Activated CD4-positive, alpha-beta T cell treated with anti-CD3 and anti-CD28 coated beads, Interleukin-2, amount 10 ng/mL, durations not matched to agents 24 days and 14 days (primary cell): ENCODE measurements at regions not wholly inside any gene's neighbourhood (a gene's known extent, or its start where the extent isn't known, plus 50 kb on each side); places are given as distances from the start of the nearest gene placed in this dataset.
A peak's percentile ranks its signal among the peaks of the same experiment; 100 is the strongest.

ENCODE experiments used
- DNase-seq: peaks from one replicate; pipeline ENCODE4 v3.0.0; 2022
- H3K27ac Mint-ChIP-seq: one replicate; pipeline ENCODE4 v1.8.0; 2022; ENCODE audit warnings: mild to moderate bottlenecking, mixed read lengths
- H3K27me3 Mint-ChIP-seq: one replicate; pipeline ENCODE4 v1.8.0; 2022; ENCODE audit warnings: mixed read lengths
- H3K36me3 Mint-ChIP-seq: one replicate; pipeline ENCODE4 v1.8.0; 2022; ENCODE audit warnings: low read depth, mild to moderate bottlenecking, mixed read lengths
- H3K4me1 Mint-ChIP-seq: one replicate; pipeline ENCODE4 v1.8.0; 2021; ENCODE audit warnings: mixed read lengths
- H3K4me3 Mint-ChIP-seq: one replicate; pipeline ENCODE4 v1.8.0; 2022; ENCODE audit warnings: mild to moderate bottlenecking, moderate library complexity, mixed read lengths
- H3K9me3 Mint-ChIP-seq: one replicate; pipeline ENCODE4 v1.8.0; 2021; ENCODE audit warnings: mixed read lengths
- intact Hi-C: fragments of 100-400 bp; cut with micrococcal nuclease; formaldehyde crosslinking; loops from one replicate; pipeline ENCODE4 v1.15.1; 2023

DNA sequence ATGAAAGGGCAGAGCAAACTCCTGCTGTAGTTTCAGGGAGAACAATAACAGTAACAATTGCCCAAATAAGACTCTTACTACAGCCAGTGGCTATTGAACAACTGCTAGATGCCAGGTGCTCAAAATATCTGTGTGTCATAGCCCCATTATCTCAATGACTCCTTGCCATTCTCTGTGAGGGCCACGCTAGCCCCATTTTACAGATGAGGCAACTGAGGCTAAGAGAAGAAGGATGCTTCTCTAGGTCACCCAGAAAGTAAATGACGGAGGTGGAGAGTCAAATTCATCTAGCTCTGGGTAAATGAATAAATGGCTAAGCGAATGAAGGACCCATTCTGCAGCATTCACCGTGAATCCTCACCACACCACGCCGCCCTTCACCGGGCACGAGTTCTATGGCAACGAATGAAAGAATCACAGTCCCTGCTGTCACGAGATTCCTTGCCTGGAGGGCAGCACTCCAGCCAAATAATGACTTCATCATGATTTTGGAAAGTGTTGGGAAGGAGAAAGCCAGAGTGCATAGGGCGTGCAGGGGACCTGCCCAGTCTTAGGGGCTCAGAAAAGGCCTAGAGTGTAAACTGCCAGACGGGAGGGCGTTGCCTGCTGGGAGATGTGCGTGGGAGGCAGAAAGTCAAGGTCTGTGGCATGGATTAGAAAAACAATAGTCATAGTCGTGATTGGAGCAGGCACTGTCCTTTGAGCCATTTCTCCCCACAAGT lies 147.2 kb downstream of the C9orf50 start:
- no peaks in the 10 kb centered on the region for H3K36me3 Mint-ChIP-seq
- H3K4me1 Mint-ChIP-seq = peaks cover 17% of the 10 kb centered on the region
- no peaks in the 10 kb centered on the region for H3K9me3 Mint-ChIP-seq
- no peaks in the 10 kb centered on the region for H3K27me3 Mint-ChIP-seq
- no peak overlapping the region for H3K4me3 Mint-ChIP-seq
- DNase-seq = no peak
- H3K27ac Mint-ChIP-seq = no peak overlapping the region
- intact Hi-C loops = no loop called here

- no peak overlapping the region for H3K27ac Mint-ChIP-seq
- DNase-seq = no peak
- peaks cover 15% of the 10 kb centered on the region for H3K4me1 Mint-ChIP-seq
- H3K9me3 Mint-ChIP-seq = no peaks in the 10 kb centered on the region
- H3K36me3 Mint-ChIP-seq = no peaks in the 10 kb centered on the region
- H3K27me3 Mint-ChIP-seq = no peaks in the 10 kb centered on the region
- H3K4me3 Mint-ChIP-seq = no peak overlapping the region
- intact Hi-C loops = no loop called here
Measured at GRCh38 chr9:129472651-129473102, 148.2 kb downstream of the C9orf50 start.

- H3K4me1 Mint-ChIP-seq = peaks cover 15% of the 10 kb centered on the region
- no peak for DNase-seq
- H3K27ac Mint-ChIP-seq = peak overlapping the region; percentile 62
- H3K4me3 Mint-ChIP-seq = no peak overlapping the region
- H3K36me3 Mint-ChIP-seq = no peaks in the 10 kb centered on the region
- no peaks in the 10 kb centered on the region for H3K27me3 Mint-ChIP-seq
- H3K9me3 Mint-ChIP-seq = no peaks in the 10 kb centered on the region
- intact Hi-C loops = no loop called here
Measured at GRCh38 chr9:129471201-129472019, 149.5 kb downstream of the C9orf50 start.

GRCh38 chr9:129469988-129470316 lies 150.9 kb downstream of the C9orf50 start:
- intact Hi-C loops = no loop called here
- Mint-ChIP-seq H3K27me3 (no peaks in the 10 kb centered on the region), H3K4me3 (no peak overlapping the region), H3K27ac (no peak overlapping the region), H3K9me3 (no peaks in the 10 kb centered on the region), H3K36me3 (no peaks in the 10 kb centered on the region), H3K4me1 (peaks cover 26% of the 10 kb centered on the region)
- no peak for DNase-seq

DNA sequence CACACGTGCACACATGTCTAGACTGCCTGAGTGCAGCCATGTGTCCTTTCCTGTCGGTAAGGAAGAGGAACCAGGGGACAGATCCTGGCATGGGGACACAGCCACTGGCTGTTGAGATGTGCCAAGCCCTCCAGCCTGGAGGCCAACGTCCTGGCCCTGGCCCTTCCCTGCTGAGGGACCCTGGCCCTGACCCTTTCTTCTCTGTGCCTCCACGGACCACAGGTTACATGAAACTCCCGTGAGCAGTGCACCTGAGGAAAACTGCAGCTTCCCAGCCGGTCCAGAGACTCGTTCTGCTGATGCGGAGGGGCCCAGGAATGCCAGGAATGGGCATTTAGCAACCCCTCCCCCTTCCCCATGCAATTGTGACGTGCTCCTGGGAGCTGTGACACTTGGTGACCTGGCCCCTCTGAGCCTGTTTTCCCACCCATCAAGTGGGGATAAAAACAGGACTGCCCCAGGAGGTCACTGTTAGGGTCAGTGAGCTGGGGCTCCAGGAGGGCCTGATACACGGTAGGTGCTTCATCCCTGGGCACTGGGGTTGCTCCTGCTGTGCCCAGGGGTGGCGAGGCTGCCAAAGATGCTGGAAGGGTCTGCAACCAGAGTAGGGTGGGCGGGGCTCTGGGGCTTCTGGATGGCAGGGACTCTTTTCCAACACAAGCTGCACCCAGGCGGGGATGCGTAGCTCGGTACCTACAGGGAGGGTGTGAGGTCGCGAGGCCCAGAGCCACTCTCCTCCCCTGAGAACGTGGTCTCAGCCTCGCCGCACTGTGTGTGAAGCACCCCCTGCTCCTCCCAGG lies 151.5 kb downstream of the C9orf50 start:
- Mint-ChIP-seq H3K4me3 (no peak overlapping the region), H3K27me3 (no peaks in the 10 kb centered on the region), H3K4me1 (peaks cover 26% of the 10 kb centered on the region), H3K27ac (no peak overlapping the region), H3K9me3 (no peaks in the 10 kb centered on the region), H3K36me3 (no peaks in the 10 kb centered on the region)
- intact Hi-C loops = no loop called here
- no peak for DNase-seq

GRCh38 chr9:129467739-129468666 lies 152.9 kb downstream of the C9orf50 start:
- no peaks in the 10 kb centered on the region for H3K9me3 Mint-ChIP-seq
- H3K4me3 Mint-ChIP-seq = no peak overlapping the region
- DNase-seq = no peak
- H3K27ac Mint-ChIP-seq = no peak overlapping the region
- H3K36me3 Mint-ChIP-seq = no peaks in the 10 kb centered on the region
- intact Hi-C loops = no loop called here
- H3K4me1 Mint-ChIP-seq = peaks cover 24% of the 10 kb centered on the region
- H3K27me3 Mint-ChIP-seq = no peaks in the 10 kb centered on the region

- Mint-ChIP-seq H3K9me3 (no peaks in the 10 kb centered on the region), H3K4me1 (peaks cover 22% of the 10 kb centered on the region)
Measured at GRCh38 chr9:129467004-129467588, 153.8 kb downstream of the C9orf50 start.

GRCh38 chr9:129465834-129466535 lies 154.9 kb downstream of the C9orf50 start:
- intact Hi-C loops = no loop called here
- no peak for DNase-seq
- no peaks in the 10 kb centered on the region for H3K9me3 Mint-ChIP-seq
- H3K36me3 Mint-ChIP-seq = no peaks in the 10 kb centered on the region
- H3K27me3 Mint-ChIP-seq = no peaks in the 10 kb centered on the region
- peaks cover 14% of the 10 kb centered on the region for H3K4me1 Mint-ChIP-seq
- peak overlapping the region; percentile 50 for H3K27ac Mint-ChIP-seq
- H3K4me3 Mint-ChIP-seq = no peak overlapping the region

More at GRCh38 chr9:129467004-129467588, 153.8 kb downstream of the C9orf50 start:
- intact Hi-C loops = no loop called here
- H3K4me3 Mint-ChIP-seq = no peak overlapping the region
- H3K36me3 Mint-ChIP-seq = no peaks in the 10 kb centered on the region
- no peaks in the 10 kb centered on the region for H3K27me3 Mint-ChIP-seq
- no peak for DNase-seq
- H3K27ac Mint-ChIP-seq = no peak overlapping the region

- no peaks in the 10 kb centered on the region for H3K27me3 Mint-ChIP-seq
- intact Hi-C loops = no loop called here
- no peak overlapping the region for H3K4me3 Mint-ChIP-seq
- no peak for DNase-seq
- peaks cover 12% of the 10 kb centered on the region for H3K4me1 Mint-ChIP-seq
- H3K27ac Mint-ChIP-seq = no peak overlapping the region
- H3K9me3 Mint-ChIP-seq = no peaks in the 10 kb centered on the region
- H3K36me3 Mint-ChIP-seq = no peaks in the 10 kb centered on the region
Measured at GRCh38 chr9:129464972-129465833, 155.7 kb downstream of the C9orf50 start.

GRCh38 chr9:129463994-129464393 lies 156.9 kb downstream of the C9orf50 start:
- Mint-ChIP-seq H3K4me3 (no peak overlapping the region), H3K4me1 (peaks cover 16% of the 10 kb centered on the region), H3K9me3 (no peaks in the 10 kb centered on the region), H3K36me3 (no peaks in the 10 kb centered on the region), H3K27ac (no peak overlapping the region), H3K27me3 (no peaks in the 10 kb centered on the region)
- no peak for DNase-seq
- intact Hi-C loops = no loop called here

DNA sequence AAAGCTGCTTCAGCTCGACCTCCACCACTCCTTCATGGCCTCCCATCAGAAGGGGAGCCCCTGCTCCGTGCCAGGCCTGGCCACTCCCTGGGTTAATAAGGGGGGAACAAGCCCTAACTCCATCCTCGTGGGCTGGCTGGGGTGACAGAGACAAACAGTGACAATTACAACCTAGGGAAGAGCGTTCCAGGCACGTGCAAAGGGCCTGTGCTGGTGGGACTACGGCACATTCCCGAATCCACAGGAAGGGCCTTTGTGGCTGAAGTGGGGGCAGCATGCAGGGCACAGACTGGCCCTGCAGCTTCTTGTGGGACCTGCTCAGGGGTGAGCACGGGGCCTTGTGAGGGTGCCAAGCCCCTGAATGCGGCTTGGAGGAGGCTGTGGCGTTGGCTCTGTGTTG lies 157.4 kb downstream of the C9orf50 start:
- intact Hi-C loops = no loop called here
- no peak for DNase-seq
- H3K4me1 Mint-ChIP-seq = peaks cover 18% of the 10 kb centered on the region
- no peak overlapping the region for H3K4me3 Mint-ChIP-seq
- no peak overlapping the region for H3K27ac Mint-ChIP-seq
- no peaks in the 10 kb centered on the region for H3K27me3 Mint-ChIP-seq
- no peaks in the 10 kb centered on the region for H3K36me3 Mint-ChIP-seq
- H3K9me3 Mint-ChIP-seq = no peaks in the 10 kb centered on the region

GRCh38 chr9:129462360-129462759 lies 158.5 kb downstream of the C9orf50 start:
- Mint-ChIP-seq H3K4me1 (peaks cover 30% of the 10 kb centered on the region), H3K27ac (no peak overlapping the region), H3K27me3 (no peaks in the 10 kb centered on the region), H3K4me3 (no peak overlapping the region), H3K36me3 (no peaks in the 10 kb centered on the region), H3K9me3 (peaks cover 2% of the 10 kb centered on the region)
- intact Hi-C loops = no loop called here
- no peak for DNase-seq
